Fibroblast of pulmonary artery (primary cell): ENCODE measurements at regions not wholly inside any gene's neighbourhood (a gene's known extent, or its start where the extent isn't known, plus 50 kb on each side); places are given as distances from the start of the nearest gene placed in this dataset.
A peak's percentile ranks its signal among the peaks of the same experiment; 100 is the strongest.

Experiments
- DNase-seq: peaks from one replicate; pipeline ENCODE4 v3.0.0-alpha.2; 2010; ENCODE audit warnings: low read depth
- H3K4me3 ChIP-seq: replicated peaks from 2 replicates; pipeline ENCODE4 v1.5.1; 2011; ENCODE audit warnings: low read depth, mild to moderate bottlenecking, control low read depth, low read length, moderate library complexity
- TF ChIP-seq, protein P1 (sequence below): IDR thresholded peaks from 2 replicates; pipeline ENCODE4 v1.5.1; 2011; ENCODE audit warnings: mild to moderate bottlenecking, control low read depth, low read length, inconsistent platforms; ENCODE audit errors: missing control alignments

DNA sequence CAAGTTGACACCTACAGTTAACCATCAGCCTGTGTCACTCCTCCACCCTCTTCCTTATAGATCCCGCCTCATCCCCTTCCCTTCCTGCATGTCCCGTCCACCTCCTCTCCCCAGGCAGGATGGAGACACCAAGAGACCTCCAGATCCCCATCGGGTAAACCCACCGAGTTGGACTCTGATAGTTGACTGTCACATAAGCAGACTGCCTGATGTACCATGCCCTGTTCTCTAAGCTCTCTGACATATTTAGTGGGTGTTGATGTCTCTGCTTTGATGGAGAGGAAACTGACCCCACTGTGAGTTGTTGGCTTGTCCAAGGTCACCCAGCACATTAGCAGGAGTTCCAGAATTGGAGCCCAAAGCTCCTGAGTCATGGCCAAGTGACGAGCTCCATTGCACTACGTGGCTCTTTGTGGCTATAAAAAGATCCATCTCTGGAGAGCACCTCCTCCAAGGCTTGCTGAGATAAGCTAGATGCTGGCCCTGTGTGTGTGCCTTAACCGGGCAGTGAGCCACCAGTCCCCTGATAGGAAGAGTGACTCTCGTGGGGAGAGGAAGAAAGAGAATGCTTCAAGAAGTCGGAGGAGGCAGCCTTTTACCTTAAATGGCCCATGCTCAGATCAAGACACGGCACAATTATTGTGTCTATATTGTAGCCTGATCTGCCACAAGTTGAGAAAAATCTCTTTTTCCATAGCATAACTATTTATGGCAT lies 236.0 kb upstream of the ECI2 start:
- TF ChIP-seq, protein P1, sequence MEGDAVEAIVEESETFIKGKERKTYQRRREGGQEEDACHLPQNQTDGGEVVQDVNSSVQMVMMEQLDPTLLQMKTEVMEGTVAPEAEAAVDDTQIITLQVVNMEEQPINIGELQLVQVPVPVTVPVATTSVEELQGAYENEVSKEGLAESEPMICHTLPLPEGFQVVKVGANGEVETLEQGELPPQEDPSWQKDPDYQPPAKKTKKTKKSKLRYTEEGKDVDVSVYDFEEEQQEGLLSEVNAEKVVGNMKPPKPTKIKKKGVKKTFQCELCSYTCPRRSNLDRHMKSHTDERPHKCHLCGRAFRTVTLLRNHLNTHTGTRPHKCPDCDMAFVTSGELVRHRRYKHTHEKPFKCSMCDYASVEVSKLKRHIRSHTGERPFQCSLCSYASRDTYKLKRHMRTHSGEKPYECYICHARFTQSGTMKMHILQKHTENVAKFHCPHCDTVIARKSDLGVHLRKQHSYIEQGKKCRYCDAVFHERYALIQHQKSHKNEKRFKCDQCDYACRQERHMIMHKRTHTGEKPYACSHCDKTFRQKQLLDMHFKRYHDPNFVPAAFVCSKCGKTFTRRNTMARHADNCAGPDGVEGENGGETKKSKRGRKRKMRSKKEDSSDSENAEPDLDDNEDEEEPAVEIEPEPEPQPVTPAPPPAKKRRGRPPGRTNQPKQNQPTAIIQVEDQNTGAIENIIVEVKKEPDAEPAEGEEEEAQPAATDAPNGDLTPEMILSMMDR, result no peak
- no peak overlapping the region for H3K4me3 ChIP-seq
- peak; percentile 82 for DNase-seq

DNA sequence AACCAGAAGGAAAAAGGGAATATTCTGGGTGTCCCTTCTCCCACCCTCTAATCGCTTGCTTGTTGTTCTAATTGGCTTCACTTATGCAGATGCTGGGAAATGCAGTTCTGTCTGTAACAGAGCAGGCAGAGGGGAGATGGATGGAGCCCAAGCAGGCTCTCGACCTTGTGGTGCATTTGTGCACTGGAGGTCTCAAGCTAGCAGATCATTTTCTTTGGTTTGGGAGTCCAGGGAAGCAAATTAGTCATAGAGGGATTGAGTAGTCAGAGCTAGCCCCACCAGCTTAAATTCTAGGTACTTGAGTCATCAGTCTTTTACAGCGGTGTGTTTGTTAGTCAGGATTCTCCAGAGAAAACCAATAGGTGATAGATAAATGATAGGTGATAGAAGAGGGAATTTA lies 234.7 kb upstream of the ECI2 start:
- TF ChIP-seq, protein P1, result peak; percentile 2
- DNase-seq, result peak; percentile 85
- no peak overlapping the region for H3K4me3 ChIP-seq

- TF ChIP-seq, protein P1, result no peak
- DNase-seq, result peak; percentile 88
- H3K4me3 ChIP-seq, result no peak overlapping the region
These were observed 234.2 kb upstream of the ECI2 start for GRCh38 chr6:4369616-4370015.

- H3K4me3 ChIP-seq, result no peak overlapping the region
- TF ChIP-seq, protein P1, result no peak
- DNase-seq, result no peak
These were observed 233.3 kb upstream of the ECI2 start for GRCh38 chr6:4368649-4369048.

- no peak for DNase-seq
- H3K4me3 ChIP-seq, result no peak overlapping the region
- TF ChIP-seq, protein P1, result no peak
These were observed 232.3 kb upstream of the ECI2 start for GRCh38 chr6:4367643-4368042.

DNA sequence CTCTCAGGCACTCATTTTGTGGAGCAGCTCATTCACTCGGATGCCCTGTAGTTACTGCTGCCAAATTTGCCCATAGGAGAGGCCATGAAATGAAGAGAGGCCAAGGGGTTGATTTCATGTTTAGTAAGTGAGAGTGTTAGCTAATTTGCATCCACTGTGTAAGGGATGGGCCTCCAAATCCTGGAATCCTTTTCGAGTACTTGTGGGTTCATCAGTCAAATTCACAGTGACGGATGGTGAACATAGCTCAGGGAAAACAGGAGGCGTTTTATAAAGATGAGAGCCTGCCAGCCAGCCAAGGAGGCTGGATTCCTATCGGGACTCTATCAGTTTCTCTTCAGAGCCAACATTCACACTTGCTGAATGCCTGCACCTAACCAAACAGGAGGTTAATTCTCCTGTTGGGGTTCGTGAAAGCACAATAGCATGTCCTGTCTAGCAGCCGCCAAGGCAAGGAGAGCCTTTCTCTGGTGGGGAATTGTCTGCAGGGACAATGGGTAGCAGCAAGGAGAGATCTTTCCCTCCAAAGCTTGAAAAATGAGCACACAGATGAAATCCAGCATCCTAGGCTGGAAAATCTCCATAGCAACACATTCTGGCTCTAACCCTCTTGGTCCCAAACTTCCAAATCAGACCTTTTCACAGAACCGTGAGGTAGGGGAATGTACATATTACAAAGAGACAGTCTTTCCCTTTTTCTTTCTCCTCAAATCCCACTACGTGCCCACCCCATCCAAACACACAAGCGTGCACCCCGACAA lies 231.4 kb upstream of the ECI2 start:
- no peak for DNase-seq
- TF ChIP-seq, protein P1, result no peak
- H3K4me3 ChIP-seq, result no peak overlapping the region
